ENCODE measurements at regions not wholly inside any gene's neighbourhood (a gene's known extent, or its start where the extent isn't known, plus 50 kb on each side); places are given as distances from the start of the nearest gene placed in this dataset.

DNA sequence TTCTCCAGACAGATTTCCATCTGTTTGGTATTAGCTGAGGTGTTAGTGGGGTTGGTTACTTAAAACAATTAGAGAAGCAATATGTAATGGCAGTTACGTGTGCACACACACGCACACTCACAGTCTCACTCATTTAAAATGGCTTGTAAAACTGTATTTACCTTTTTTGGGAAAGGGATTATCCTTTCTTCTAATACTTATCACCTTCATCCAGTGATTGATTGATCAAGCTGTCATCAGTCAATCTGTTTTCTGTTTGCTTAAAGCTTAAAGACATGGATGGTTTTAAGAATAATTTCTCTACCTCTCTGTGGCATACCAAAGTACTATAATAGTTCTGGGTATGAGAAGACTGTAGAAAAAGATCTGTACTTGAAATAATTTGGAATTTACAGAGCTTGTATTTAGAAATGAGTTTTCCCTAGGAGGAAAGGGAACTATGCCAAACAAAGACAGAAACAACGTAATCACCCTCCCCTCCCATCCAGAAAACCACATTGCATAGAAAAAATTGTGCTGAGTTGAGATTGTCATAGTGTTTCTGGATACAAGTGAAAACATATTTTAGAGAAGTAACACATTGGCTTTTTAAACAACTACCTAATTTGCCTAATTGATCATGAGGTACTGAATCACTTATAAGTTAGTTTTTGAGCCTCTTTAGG lies 455.8 kb downstream of the PCNX1 start:
- ATAC-seq, result no peak
- no peak for DNase-seq

GRCh38 chr14:71363946-71364925 lies 457.0 kb downstream of the PCNX1 start:
- ATAC-seq, result no peak
- DNase-seq, result no peak

GRCh38 chr14:71365361-71365760 lies 458.1 kb downstream of the PCNX1 start:
- ATAC-seq (peak; percentile 52), DNase-seq (no peak)

DNA sequence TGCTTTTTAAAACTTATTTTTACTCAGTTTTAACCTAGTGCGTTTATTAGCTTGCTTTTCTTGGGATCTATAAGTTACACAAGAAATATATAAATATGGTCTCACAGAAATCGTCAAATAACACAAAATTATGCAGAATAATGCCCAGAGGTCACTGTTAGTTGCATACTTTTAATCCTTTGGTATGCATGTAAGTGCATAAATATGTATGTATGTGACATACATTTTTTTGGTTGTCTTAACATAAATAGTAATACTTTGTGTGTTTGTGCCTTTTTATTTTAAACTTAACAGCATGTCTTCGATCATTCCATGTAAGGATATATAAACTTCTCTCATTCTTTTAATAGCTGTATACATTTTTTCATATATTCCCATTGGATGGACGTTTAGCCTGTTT lies 459.6 kb downstream of the PCNX1 start:
- ATAC-seq (no peak), DNase-seq (no peak)

- DNase-seq (no peak), ATAC-seq (peak; percentile 96)
Observed at GRCh38 chr14:71371711-71372396, 464.6 kb downstream of the PCNX1 start.

DNA sequence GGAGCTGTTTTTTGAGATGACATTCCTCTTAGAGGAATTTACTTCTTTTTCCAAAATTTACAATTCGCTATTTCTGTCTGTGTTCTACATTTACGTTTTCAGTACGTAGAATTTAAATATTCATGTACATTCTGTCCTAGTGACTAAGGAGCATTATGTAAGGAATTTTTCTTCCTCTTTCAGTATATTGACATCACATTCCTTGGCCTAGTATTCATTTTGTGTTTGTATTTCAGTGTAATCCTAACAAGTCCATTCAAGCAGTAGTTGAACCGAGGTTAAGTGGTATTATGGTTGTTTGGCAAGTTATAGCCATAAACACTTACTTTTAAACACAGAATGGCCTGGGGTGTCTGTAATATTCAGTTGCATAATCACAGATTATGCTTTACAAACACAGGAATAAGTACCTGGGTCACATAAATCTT lies 465.2 kb downstream of the PCNX1 start:
- DNase-seq, result no peak

DNA sequence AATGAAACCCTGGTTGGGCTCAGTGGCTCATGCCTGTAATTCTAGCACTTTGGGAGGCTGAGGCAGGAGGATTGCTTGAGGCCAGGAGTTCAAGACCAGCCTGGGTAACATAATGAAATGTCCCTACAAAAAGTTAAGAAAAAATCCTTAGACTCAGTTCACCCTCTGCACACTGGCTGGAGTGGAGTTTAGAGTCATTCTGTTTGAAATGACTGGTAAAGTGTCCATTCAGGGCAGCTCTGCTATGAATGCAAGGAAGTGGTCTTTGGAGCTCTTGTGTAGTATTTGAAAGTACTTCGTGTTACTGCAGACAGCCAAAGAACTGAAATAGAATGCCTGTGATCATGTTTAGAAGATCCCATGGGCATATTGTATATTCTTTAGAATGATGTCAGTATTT lies 466.5 kb downstream of the PCNX1 start:
- DNase-seq (no peak), ATAC-seq (no peak)

More for the DNA sequence above, 465.2 kb downstream of the PCNX1 start:
- ATAC-seq, result no peak

DNA sequence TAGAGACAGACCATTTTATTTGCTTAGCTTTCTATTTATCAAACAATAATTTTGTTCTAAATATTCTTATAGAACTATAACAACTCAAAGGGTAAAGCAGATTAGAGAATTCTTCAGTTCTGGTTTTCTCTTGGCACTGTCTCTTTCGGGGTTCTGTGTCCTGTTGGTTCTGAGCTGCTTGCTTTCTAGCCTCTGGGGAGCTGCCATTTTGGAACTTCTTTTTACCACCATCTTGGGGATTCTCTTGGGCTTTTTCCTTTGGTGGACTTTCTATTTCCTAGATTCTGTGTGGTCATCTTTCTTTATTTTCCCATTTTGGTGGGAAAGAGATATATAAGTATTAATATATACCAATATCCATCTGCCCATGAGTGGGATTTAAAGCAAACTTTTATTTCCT lies 467.7 kb downstream of the PCNX1 start:
- ATAC-seq, result no peak
- DNase-seq, result no peak

DNA sequence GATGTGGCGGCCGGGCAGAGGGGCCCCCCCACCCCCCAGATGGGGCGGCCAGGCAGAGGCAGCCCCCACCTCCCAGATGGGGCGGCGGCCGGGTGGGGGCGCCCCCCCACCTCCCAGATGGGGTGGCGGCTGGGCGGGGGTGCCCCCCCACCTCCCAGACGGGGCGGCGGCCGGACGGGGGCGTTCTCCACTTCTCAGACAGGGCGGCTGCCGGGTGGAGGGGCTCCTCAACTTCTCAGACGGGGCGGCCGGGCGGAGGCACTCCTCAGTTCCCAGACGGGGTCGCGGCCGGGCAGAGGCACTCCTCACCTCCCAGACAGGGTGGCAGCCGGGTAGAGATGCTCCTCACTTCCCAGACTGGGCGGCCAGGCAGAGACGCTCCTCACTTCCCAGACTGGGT lies 469.8 kb downstream of the PCNX1 start:
- DNase-seq (no peak), ATAC-seq (no peak)

DNA sequence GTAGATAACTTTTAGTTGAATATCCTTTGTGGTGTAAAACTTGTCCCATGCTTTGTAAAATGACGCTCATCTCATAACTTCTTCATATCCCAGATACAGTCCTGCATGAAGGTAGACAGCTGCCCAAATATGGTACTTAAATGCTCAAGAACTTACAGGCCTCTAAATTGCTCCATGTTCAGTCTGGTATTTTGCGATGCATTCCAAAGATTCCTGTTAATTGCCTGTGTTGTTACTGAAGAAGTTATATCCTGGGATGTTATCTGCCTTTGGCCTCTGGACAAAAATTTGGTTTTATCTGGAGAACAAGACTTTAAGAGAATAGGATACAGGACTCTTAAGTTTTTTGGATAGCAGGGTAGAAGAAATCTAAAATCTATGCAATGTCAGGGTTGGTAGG lies 473.0 kb downstream of the PCNX1 start:
- DNase-seq, result no peak
- no peak for ATAC-seq

- DNase-seq (no peak), ATAC-seq (no peak)
Observed at GRCh38 chr14:71381814-71382213, 474.6 kb downstream of the PCNX1 start.

GRCh38 chr14:71382315-71382714 lies 475.1 kb downstream of the PCNX1 start:
- DNase-seq (no peak), ATAC-seq (no peak)

GRCh38 chr14:71383510-71383909 lies 476.3 kb downstream of the PCNX1 start:
- ATAC-seq, result no peak
- no peak for DNase-seq

DNA sequence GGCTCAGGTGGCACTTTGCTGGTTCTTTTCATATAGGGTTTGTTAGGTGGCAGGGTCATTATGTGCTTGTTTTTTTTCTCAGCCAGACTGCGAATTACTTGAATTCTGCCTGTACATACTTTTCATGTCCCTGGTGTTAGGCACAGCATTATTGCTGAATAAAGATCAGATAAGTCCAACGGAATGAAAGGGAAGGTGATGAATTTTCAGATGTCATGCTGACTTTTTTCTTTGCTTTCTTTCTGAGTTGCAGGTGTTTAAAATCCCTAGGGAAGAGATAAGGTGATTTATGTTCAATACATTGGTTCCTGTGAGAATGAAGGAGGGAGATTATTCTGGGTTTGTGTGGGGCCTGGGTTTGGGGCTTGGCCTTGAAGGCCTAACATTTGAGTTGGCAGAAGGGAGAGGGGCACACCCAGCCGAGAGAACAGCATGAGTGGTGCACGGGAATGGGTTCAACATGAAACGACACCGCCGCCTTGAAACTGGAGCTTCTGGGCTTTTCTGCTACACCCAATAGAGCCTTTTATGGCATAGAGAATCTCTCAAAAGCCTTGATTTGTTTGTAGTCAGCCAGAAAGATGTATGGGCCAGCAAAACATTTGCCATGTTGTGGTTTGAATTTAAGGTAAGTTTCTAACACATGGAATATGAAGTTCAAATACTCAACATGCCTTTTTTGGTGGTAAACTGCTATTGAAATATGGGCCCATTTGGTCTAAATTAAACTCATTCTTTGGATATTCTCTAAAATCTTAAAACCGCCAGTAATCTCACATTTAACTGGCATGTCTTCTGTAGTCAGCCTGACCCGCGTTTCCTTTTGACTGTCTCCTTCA lies 477.0 kb downstream of the PCNX1 start:
- no peak for DNase-seq
- no peak for ATAC-seq

DNA sequence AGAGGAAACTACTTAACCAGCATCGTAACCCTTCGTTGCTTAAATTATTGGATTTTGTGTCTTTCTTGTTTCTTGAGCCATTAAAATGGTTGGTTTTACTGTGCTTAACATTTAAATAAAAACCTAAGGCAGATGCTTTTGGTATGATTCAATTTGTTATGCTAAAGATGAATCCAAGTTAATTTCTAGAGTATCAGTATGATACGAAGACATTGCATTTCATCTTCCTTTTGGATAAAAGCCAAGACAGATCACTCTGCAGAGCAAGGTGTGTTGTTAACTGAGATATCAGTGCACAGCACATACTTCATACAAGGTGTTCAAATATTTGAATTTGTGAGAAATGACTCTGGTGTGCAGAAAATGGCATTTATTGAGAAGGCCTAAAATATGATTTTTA lies 480.5 kb downstream of the PCNX1 start:
- no peak for ATAC-seq

GRCh38 chr14:71388336-71388735 lies 481.1 kb downstream of the PCNX1 start:
- ATAC-seq (no peak), DNase-seq (no peak)

More for the DNA sequence above, 480.5 kb downstream of the PCNX1 start:
- DNase-seq, result no peak

GRCh38 chr14:71388862-71389261 lies 481.6 kb downstream of the PCNX1 start:
- DNase-seq, result no peak
- no peak for ATAC-seq

DNA sequence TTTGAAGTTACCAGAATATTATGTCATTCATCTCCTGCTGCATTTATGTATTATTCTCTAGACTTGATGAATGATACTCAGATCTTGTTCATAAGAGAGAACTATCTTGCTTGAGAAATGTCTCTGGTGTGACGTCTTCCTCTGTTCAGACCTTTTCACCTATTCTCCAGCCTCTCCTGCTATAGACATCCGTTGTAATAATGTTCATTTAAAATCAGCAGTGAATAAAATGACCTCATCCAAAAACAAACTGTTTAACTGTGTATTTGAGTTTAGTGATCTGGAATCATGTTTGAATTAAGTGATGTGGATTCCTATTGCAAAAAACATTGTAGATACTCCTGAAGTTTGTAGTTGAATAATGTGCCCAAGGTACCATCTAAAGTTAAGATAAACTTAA lies 487.1 kb downstream of the PCNX1 start:
- DNase-seq (no peak), ATAC-seq (no peak)

- ATAC-seq (peak; percentile 60), DNase-seq (no peak)
Observed at GRCh38 chr14:71395151-71395604, 487.9 kb downstream of the PCNX1 start.

- DNase-seq, result no peak
- no peak for ATAC-seq
Observed at GRCh38 chr14:71395636-71396035, 488.4 kb downstream of the PCNX1 start.

GRCh38 chr14:71396050-71396677 lies 488.9 kb downstream of the PCNX1 start:
- no peak for DNase-seq
- no peak for ATAC-seq

Measured in stimulated activated naive CD8-positive, alpha-beta T cell treated with anti-CD3 and anti-CD28 coated beads, Interleukin-15, Interleukin-2, amounts not matched to agents 100 U/mL and 50 U/mL, for 24 hours (primary cell).